ENCODE measurements at regions not wholly inside any gene's neighbourhood (a gene's known extent, or its start where the extent isn't known, plus 50 kb on each side); places are given as distances from the start of the nearest gene placed in this dataset.

DNA sequence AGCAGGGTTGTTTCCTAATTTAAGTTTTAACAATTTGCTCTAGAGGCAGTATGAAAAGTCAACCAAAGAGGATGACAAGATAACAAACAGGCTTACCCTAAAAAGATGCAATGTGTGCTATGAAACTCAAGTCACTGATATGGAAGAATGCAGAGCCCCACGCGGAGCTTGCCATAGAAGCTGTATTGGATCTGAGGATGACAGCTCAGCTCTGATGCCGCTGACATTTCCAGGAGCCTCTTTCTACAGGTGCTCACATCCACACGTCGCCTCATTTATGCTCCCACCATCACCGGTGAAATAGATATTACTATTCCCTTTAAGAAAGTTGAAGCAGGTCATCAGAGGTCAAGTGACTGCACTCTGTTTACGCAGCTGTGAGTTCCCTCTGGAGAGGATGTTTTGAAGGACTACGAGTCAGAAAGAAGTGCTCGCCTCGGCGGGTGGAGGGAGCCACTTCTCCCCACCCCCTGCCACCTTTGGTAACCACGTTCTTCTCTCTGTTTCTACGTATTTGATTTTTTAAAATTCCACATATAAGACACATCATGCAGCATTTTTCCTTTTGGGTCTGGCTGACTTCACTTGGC lies 275.4 kb downstream of the GLRX3 start:
- Histone ChIP-seq H2BK5ac (ENCODE audit: low read depth, low read length, poor library complexity, severe bottlenecking) (no peak overlapping the region), H2BK120ac (ENCODE audit: low read depth, low read length) (no peak overlapping the region), H3K79me1 (ENCODE audit: low read depth in 1 of 2, low read length in 2 of 2) (no peaks in the 10 kb centered on the region), H3K56ac (ENCODE audit: extremely low read depth, insufficient read depth, low read length) (no peak overlapping the region), H3K36me3 (ENCODE audit: control insufficient read depth, insufficient read depth, low read length) (no peaks in the 10 kb centered on the region), H4K5ac (ENCODE audit: low read depth, low read length) (no peak overlapping the region), H4K91ac (ENCODE audit: insufficient read depth, low read depth, low read length) (no peak overlapping the region), H2AK9ac (replicated peaks; ENCODE audit: low read depth, low read length, poor library complexity) (no peak overlapping the region), H2AK5ac (ENCODE audit: low read depth, low read length) (no peak overlapping the region), H3K23ac (ENCODE audit: low read depth, low read length) (no peak overlapping the region), H3K4me1 (ENCODE audit: control insufficient read depth, insufficient read depth, low read length) (no peaks in the 10 kb centered on the region), H3K4me3 (ENCODE audit: insufficient read depth, low read depth, low read length) (no peak overlapping the region), H3K27ac (ENCODE audit: insufficient read depth, low read length) (no peak overlapping the region), H2AFZ (replicated peaks; ENCODE audit: low read length, poor library complexity) (no peak overlapping the region), H3K18ac (ENCODE audit: low read depth, low read length) (no peak overlapping the region), H3K27me3 (ENCODE audit: control insufficient read depth, insufficient read depth, low read length) (no peaks in the 10 kb centered on the region), H4K20me1 (ENCODE audit: insufficient read depth, low read length) (no peaks in the 10 kb centered on the region), H3K9me1 (ENCODE audit: insufficient read depth, low read length) (no peaks in the 10 kb centered on the region), H2BK20ac (ENCODE audit: low read depth, low read length) (no peak overlapping the region), H3K9me3 (ENCODE audit: control insufficient read depth, insufficient read depth, low read length) (peaks cover 37% of the 10 kb centered on the region), H2BK15ac (ENCODE audit: low read depth, low read length) (no peak overlapping the region), H4K8ac (ENCODE audit: low read depth in 2 of 2, low read length in 2 of 2) (no peak overlapping the region), H3K4ac (ENCODE audit: low read depth, low read length) (no peak overlapping the region), H3K4me2 (ENCODE audit: low read depth, low read length) (no peak overlapping the region), H3K14ac (replicated peaks; ENCODE audit: low read depth, low read length) (no peak overlapping the region), H3K9ac (ENCODE audit: low read depth, low read length) (no peak overlapping the region)
- no CpG with 5 or more reads among the region's 13 CpGs for WGBS, 2 experiments (ENCODE audit: extremely low coverage in 2 of 2, insufficient read length in 1 of 2)
- intact Hi-C loops (cut with micrococcal nuclease) (no loop called here), dilution Hi-C loops (cut with HindIII; ENCODE audit: low sequenced_read_pairs, unreplicated experiment) (no loop called here), in situ Hi-C loops (cut with MboI; ENCODE audit: low sequenced_read_pairs) (no loop called here)
- TF ChIP-seq RFX5 (IDR thresholded peaks at IDR 0.05; ENCODE audit: low read depth, low read length) (no peak), FOS (IDR thresholded peaks at IDR 0.05; ENCODE audit: low read depth, low read length) (no peak), RCOR1 (IDR thresholded peaks at IDR 0.05; ENCODE audit: insufficient replicate concordance, low read length) (no peak), MAFK (IDR thresholded peaks at IDR 0.05; ENCODE audit: low read depth, low read length) (no peak), NFE2L2 (IDR thresholded peaks at IDR 0.05; ENCODE audit: low read depth, low read length) (no peak), CHD1 (IDR thresholded peaks at IDR 0.05; ENCODE audit: low read depth, low read length) (no peak), MXI1 (IDR thresholded peaks at IDR 0.05; ENCODE audit: borderline replicate concordance, low read depth, low read length) (no peak)
- TF ChIP-seq, protein P1, sequence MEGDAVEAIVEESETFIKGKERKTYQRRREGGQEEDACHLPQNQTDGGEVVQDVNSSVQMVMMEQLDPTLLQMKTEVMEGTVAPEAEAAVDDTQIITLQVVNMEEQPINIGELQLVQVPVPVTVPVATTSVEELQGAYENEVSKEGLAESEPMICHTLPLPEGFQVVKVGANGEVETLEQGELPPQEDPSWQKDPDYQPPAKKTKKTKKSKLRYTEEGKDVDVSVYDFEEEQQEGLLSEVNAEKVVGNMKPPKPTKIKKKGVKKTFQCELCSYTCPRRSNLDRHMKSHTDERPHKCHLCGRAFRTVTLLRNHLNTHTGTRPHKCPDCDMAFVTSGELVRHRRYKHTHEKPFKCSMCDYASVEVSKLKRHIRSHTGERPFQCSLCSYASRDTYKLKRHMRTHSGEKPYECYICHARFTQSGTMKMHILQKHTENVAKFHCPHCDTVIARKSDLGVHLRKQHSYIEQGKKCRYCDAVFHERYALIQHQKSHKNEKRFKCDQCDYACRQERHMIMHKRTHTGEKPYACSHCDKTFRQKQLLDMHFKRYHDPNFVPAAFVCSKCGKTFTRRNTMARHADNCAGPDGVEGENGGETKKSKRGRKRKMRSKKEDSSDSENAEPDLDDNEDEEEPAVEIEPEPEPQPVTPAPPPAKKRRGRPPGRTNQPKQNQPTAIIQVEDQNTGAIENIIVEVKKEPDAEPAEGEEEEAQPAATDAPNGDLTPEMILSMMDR (conservative IDR thresholded peaks at IDR 0.05; ENCODE audit: low read depth, low read length), result no peak
- DNase-seq (no peak), ATAC-seq (ENCODE audit: low read depth) (no peak)
- ChIA-PET CTCF (no interaction called here), POLR2A (ENCODE audit: unreplicated experiment) (no interaction called here)
- BruUV-seq (replicated peaks), result no TSS peak
